GM06990 (cell line): ENCODE measurements at regions not wholly inside any gene's neighbourhood (a gene's known extent, or its start where the extent isn't known, plus 50 kb on each side); places are given as distances from the start of the nearest gene placed in this dataset.

Source experiments
- DNase-seq: peaks from one replicate; pipeline ENCODE4 v3.0.0-alpha.2; 2011; ENCODE audit not compliant: insufficient read length; ENCODE audit errors: extremely low read depth
- H3K27me3 ChIP-seq: replicated peaks from 2 replicates; pipeline ENCODE4 v1.6.0; 2011; ENCODE audit warnings: low read length; ENCODE audit not compliant: control insufficient read depth, insufficient read depth
- H3K36me3 ChIP-seq: 2 replicates; pipeline ENCODE4 v1.5.1; 2011; ENCODE audit warnings: low read length; ENCODE audit not compliant: control insufficient read depth, insufficient read depth
- H3K4me3 ChIP-seq: replicated peaks from 2 replicates; pipeline ENCODE4 v1.5.1; 2011; ENCODE audit warnings: low read depth, mild to moderate bottlenecking, control low read depth, low read length
- TF ChIP-seq, protein P1 (sequence below): IDR thresholded peaks from 2 replicates; pipeline ENCODE4 v1.5.1; 2011; ENCODE audit warnings: low read length, control low read depth, mild to moderate bottlenecking, inconsistent platforms; ENCODE audit not compliant: insufficient read depth, poor library complexity, severe bottlenecking

DNA sequence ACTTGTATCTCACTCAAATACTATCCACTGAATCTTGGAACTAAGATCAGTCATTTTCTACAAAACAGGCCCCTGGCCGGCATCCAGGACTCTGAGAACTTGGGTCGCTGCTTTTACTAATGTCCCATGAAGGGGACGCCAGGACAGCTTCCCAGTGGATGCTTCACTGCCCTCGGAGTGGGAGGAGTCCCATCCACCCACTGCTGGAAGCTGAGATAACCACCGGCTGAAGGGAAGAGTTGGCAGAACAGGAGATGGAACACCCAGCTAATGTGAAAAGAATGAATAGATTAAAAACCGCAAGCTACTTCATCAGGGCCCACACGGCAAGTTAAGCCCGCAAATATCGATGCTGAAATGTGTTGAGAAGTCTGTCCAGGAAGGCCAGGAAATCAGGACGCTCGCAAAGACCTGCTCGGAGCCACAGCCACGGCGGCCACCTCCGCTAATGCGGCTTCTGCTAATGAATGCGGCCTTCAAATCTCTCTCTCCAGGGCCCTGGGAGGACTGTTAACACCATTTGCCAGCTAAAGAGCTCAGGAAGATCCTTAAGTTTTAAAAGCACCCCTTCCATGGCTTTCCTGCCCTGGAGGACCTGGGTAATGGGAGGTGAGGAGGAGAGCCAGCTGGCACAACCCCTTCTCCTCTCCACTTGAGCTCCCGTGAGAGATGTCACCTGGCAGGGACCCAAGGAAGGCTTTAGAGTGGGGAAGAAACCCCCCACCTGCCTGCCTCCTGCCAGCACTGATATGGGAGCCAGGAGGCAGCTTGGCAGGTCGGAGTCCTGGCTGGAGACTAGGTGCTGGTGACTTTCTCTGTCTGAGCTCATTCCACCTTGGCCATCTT, 226.6 kb upstream of the RPL38 start:
- DNase-seq: no peak
- Histone ChIP-seq H3K27me3 (peaks cover 1% of the 10 kb centered on the region), H3K36me3 (no peaks in the 10 kb centered on the region), H3K4me3 (no peak overlapping the region)
- TF ChIP-seq, protein P1, sequence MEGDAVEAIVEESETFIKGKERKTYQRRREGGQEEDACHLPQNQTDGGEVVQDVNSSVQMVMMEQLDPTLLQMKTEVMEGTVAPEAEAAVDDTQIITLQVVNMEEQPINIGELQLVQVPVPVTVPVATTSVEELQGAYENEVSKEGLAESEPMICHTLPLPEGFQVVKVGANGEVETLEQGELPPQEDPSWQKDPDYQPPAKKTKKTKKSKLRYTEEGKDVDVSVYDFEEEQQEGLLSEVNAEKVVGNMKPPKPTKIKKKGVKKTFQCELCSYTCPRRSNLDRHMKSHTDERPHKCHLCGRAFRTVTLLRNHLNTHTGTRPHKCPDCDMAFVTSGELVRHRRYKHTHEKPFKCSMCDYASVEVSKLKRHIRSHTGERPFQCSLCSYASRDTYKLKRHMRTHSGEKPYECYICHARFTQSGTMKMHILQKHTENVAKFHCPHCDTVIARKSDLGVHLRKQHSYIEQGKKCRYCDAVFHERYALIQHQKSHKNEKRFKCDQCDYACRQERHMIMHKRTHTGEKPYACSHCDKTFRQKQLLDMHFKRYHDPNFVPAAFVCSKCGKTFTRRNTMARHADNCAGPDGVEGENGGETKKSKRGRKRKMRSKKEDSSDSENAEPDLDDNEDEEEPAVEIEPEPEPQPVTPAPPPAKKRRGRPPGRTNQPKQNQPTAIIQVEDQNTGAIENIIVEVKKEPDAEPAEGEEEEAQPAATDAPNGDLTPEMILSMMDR: no peak

DNA sequence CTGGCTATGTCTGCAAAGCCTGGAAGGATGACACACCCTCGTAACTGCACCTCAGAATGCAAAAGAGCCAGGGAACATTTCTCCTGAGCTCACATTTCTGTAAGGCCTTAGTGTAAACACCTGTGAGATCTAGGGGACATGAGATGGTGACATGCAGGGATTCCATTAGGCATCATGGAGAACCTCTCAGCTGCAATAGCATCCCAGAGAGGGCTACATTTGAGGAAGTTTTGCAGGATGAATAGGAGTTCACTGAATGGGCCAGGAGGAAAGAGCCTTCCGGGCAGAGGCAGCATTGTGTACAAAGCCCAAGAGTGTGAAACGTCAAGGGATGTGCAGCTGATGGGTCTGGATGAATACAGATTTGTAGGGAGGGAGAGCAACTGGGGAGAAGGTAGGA, 223.0 kb upstream of the RPL38 start:
- DNase-seq: no peak

DNA sequence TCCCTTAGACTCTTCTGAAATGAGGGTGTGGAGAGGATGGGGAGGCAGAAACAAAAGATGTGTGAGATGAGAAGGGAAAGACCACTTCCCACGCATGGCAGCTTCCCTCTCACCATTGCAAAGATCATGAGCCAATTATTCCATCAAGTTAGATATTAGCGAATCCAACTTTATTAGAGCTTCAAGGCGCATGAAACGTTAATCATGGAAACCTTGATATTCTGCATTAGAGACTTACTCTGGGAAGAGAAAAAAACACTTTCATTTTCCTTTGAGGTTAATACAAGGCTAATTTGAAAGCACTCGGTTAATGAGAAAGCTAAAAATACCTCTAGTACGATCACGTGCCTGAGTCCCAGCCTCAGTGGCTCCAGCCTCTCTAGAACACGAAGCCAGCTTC, 220.6 kb upstream of the RPL38 start:
- no peaks in the 10 kb centered on the region; the same call in 1 of the 2 replicates for H3K27me3 ChIP-seq
- no peaks in the 10 kb centered on the region for H3K36me3 ChIP-seq
- no peak overlapping the region for H3K4me3 ChIP-seq
- no peak for DNase-seq
- TF ChIP-seq, protein P1: no peak

More for the DNA sequence above, 223.0 kb upstream of the RPL38 start:
- no peak overlapping the region for H3K4me3 ChIP-seq
- H3K27me3 ChIP-seq: no peaks in the 10 kb centered on the region; the same call in 1 of the 2 replicates
- TF ChIP-seq, protein P1: no peak
- H3K36me3 ChIP-seq: no peaks in the 10 kb centered on the region

DNA sequence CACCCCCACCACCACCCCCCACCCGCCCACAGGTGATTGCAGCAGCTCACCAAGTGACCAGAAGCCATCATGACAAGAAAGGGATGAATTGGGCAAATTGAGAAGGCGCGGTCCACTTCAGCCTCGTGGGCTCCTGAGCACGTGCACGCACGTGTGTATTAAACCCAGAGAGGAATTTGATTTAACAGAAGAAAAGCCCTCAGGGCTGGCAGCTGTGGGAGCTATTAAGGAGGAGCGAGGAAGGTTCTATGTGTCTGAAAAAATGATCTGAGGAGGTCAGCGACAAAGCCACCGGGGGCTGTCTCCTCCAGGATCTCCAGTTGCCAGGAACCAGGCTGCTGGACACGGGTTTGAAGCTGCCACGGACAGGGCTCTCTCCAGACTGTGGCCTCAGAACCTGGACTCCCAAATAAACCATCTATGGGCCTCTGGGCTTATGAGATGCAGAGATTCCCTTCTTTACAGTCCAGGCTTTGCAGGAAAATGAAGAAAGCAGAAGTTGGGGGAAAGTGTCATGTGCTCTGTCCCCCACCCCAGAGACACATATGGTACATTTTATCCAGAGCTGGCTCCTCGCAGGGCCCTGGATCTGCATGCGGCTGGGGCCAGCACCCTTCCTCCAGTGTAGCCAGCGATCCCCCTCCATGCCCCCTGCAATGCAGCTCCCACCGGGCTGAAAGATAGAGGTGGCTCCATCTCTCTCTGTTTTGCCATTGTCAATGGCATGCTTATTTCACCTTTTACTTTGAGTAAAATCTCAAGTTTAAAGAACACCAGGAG, 219.7 kb upstream of the RPL38 start:
- Histone ChIP-seq H3K36me3 (no peaks in the 10 kb centered on the region), H3K27me3 (no peaks in the 10 kb centered on the region; the same call in 1 of the 2 replicates), H3K4me3 (no peak overlapping the region)
- no peak for DNase-seq
- TF ChIP-seq, protein P1: no peak

DNA sequence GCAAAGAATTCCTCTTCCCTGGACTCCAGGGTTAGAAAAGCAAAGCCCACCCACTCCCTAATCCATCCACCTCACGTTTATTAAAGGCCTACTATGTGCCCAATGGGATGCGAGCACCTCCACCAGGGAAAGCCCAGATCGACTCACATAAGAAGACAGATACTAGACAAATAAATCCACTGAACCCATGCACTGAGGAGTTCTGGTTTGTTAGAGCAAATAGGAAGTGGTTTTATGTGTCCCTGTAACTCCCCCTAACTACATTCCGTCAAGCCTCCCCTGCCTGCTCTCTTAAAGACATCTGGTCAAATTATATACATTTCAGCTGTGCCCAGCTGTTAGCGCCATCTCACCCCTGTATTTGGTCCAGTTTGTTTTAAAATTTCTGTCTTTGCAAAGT, 218.5 kb upstream of the RPL38 start:
- TF ChIP-seq, protein P1: no peak
- H3K4me3 ChIP-seq: no peak overlapping the region
- no peaks in the 10 kb centered on the region for H3K36me3 ChIP-seq
- no peaks in the 10 kb centered on the region; the same call in 1 of the 2 replicates for H3K27me3 ChIP-seq
- no peak for DNase-seq
